ENCODE measurements at regions not wholly inside any gene's neighbourhood (a gene's known extent, or its start where the extent isn't known, plus 50 kb on each side); places are given as distances from the start of the nearest gene placed in this dataset.

- no peak for TF ChIP-seq POLR2A (IDR thresholded peaks at IDR 0.05)
- no peak for TF ChIP-seq CTCF (IDR thresholded peaks at IDR 0.05)
- intact Hi-C loops (cut with DNase I; ENCODE audit: low total_unique reads): no loop called here
- no peak overlapping the region for H3K4me3 ChIP-seq (ENCODE audit: low read depth, poor library complexity, severe bottlenecking)
- WGBS, 2 donors: 45 to 47% methylated on average over 5 of the region's 5 CpGs
- DNase-seq (ENCODE audit: low spot score in 2 of 2): peak in 1 of 2 donors; percentile 26
These were observed 60.7 kb upstream of the RAPGEF2 start for GRCh38 chr4:159042097-159042605.

DNA sequence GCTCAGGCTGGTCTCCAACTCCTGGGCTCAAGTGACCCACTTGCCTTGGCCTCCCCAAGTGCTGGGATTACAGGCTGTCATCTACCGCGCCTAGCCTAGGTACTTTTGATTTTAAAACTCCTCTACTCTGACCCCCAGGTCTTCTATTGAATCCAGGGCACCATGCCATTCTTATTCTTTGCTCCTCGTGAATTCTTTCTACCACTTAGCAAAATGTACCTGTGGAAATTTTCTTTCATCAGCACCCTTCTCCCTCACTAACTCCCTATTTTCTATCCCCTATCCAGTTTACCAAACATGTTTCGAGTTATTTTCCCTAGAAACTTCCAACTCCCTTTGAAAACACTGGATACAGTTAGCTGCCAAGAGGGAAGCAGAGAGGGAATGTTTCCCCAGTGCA lies 60.0 kb upstream of the RAPGEF2 start:
- DNase-seq (ENCODE audit: low spot score in 2 of 2): no peak
- TF ChIP-seq POLR2A (IDR thresholded peaks at IDR 0.05) (no peak), CTCF (IDR thresholded peaks at IDR 0.05) (no peak)
- intact Hi-C loops (cut with DNase I; ENCODE audit: low total_unique reads): no loop called here
- 77 to 92% methylated on average over 4 of the region's 4 CpGs for WGBS, 2 donors
- H3K4me3 ChIP-seq (ENCODE audit: low read depth, poor library complexity, severe bottlenecking): no peak overlapping the region

GRCh38 chr4:159043861-159044260 lies 59.0 kb upstream of the RAPGEF2 start:
- intact Hi-C loops (cut with DNase I; ENCODE audit: low total_unique reads): no loop called here
- DNase-seq (ENCODE audit: low spot score in 2 of 2): no peak
- no peak overlapping the region for H3K4me3 ChIP-seq (ENCODE audit: low read depth, poor library complexity, severe bottlenecking)
- TF ChIP-seq CTCF (IDR thresholded peaks at IDR 0.05): no peak
- TF ChIP-seq POLR2A (IDR thresholded peaks at IDR 0.05): no peak
- WGBS, 2 donors: 77 to 85% methylated on average over 3 of the region's 3 CpGs

GRCh38 chr4:159045321-159045720 lies 57.6 kb upstream of the RAPGEF2 start:
- DNase-seq (ENCODE audit: low spot score in 2 of 2): no peak
- intact Hi-C loops (cut with DNase I; ENCODE audit: low total_unique reads): no loop called here
- no peak for TF ChIP-seq POLR2A (IDR thresholded peaks at IDR 0.05)
- TF ChIP-seq CTCF (IDR thresholded peaks at IDR 0.05): no peak
- no peak overlapping the region for H3K4me3 ChIP-seq (ENCODE audit: low read depth, poor library complexity, severe bottlenecking)

DNA sequence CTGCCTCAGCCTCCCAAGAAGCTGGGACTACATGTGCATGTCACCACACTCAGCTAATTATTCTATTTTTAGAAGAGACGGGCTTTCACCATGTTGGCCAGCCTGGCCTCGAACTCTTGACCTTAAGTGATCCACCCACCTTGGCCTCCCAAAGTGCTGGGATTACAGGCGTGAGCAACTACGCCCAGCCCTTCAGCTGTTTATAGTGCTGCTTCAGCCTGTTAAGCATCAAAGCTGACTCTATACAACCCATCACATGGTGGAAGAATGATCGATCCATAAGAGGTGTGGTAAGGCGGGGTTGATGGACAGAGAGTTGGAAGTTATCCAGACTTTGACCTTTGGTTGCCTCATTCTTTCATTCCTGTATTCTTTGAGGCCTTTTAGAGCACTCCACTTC lies 56.2 kb upstream of the RAPGEF2 start:
- TF ChIP-seq CTCF (IDR thresholded peaks at IDR 0.05) (no peak), POLR2A (IDR thresholded peaks at IDR 0.05) (no peak)
- intact Hi-C loops (cut with DNase I; ENCODE audit: low total_unique reads): no loop called here
- WGBS, 2 donors: 80 to 84% methylated on average over 6 of the region's 6 CpGs
- H3K4me3 ChIP-seq (ENCODE audit: low read depth, poor library complexity, severe bottlenecking): no peak overlapping the region
- DNase-seq (ENCODE audit: low spot score in 2 of 2): no peak

- H3K4me3 ChIP-seq (ENCODE audit: low read depth, poor library complexity, severe bottlenecking): no peak overlapping the region
- no peak for DNase-seq (ENCODE audit: low spot score in 2 of 2)
- WGBS, 2 donors: 75 to 76% methylated on average over 7 of the region's 7 CpGs
- intact Hi-C loops (cut with DNase I; ENCODE audit: low total_unique reads): no loop called here
- no peak for TF ChIP-seq POLR2A (IDR thresholded peaks at IDR 0.05)
- TF ChIP-seq CTCF (IDR thresholded peaks at IDR 0.05): no peak
These were observed 55.3 kb upstream of the RAPGEF2 start for GRCh38 chr4:159047478-159048165.

Data from lower leg skin (tissue), 4 donors.